ENCODE measurements at regions not wholly inside any gene's neighbourhood (a gene's known extent, or its start where the extent isn't known, plus 50 kb on each side); places are given as distances from the start of the nearest gene placed in this dataset.

DNA sequence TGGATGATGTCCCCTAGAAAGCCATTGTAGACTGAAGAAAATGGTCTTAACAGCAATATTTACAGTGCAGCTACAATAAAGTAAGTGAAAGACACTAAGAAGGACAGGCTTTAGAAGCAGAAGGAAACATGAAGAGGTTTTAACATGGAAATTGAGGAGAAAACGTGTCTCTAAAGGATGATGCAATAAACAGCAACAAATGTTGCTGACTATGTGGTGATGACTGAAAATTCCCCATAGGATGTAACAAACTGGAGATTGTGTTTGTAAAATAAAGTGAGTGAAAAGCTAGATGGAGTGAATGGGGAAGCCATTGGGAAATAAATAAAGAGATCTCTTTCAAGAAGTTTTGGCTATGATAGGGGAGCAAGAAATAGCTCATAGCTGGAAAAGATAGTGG lies 186.7 kb upstream of the IPO5 start (continued):
- TF ChIP-seq POLR2B (IDR thresholded peaks at IDR 0.05; ENCODE audit: low read depth, partially characterized antibody) (no peak), ZKSCAN8 (CRISPR knock-in tag; IDR thresholded peaks at IDR 0.05) (no peak)
- TF ChIP-seq, protein P1, sequence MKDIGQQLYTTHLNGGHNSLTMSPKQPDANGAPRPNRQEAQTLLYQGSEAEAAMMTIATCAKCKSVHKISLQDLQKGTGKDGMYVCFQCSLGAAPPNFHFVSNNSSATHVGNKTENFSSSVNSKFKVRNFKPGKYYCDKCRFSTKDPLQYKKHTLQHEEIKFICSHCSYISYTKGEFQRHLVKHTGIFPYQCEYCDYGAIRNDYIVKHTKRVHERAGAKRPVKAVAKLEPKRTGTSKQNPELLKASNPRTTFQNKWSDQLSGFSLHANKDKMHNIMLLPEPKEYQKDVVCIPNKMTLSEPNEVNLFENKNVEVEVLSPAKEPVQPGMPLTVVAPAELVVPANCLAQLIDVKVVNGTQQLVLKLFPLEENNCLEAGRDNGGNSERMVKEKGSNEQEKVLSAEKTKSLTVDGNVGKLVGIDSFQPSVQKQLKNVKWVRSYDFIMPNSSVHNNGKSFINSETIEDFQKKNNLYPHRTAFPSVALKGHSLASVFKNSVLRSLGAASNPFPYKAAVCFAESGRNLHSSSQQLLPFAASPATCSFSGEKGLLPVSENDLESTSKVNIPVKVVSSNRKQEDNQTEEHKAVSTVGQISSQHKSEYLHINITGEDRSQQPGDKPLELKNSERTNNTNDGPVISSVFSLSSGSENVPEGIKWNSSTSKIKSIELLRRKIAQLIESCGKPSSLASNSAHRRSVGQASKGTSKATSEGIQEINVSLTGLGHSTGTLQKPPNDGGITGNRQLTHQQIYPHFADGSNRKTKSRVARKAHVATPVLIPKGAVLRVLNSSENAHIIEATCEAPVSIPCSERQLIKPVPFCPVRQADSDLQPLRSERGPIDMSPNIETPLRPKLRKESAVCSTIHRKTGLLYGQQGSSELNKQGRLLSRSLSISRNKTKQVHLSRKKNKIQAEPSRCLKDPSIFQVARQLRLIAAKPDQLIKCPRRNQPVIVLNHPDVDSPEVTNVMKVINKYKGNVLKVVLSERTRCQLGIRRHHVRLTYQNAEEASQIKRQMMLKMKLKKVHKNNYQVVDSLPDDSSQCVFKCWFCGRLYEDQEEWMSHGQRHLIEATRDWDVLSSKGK (CRISPR knock-in tag; IDR thresholded peaks at IDR 0.05), result no peak

DNA sequence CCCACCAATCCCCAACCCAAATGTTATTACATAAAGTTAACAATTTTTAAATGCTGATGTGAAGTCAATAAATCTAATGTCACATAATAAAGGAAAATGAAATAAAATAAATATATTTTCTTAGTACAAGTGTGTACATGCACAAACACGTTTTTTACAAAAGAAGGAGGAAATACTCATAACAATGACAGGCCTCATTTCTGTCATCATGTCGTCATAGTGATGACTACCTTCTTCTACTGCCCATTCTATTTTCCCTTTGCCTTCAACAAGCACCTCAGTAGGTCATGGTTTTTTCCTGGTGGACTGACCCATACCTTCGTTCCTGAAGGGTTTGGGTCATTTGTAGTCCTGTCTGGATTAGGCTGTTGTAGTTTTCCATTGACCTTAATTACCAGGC lies 185.3 kb upstream of the IPO5 start:
- no peak for ATAC-seq
- ChIA-PET POLR2A (no interaction called here), CTCF (ENCODE audit: low intra/inter-chr PET ratio) (no interaction called here)
- Histone ChIP-seq H3K9ac (ENCODE audit: insufficient read depth in 1 of 2, low read depth in 2 of 2, low read length in 2 of 2) (no peak overlapping the region), H3K4me3 (no peak overlapping the region), H3K36me3 (ENCODE audit: control insufficient read depth, insufficient read depth, low read length) (no peaks in the 10 kb centered on the region), H3K79me2 (ENCODE audit: control insufficient read depth, insufficient read depth, low read length) (no peaks in the 10 kb centered on the region), H3K27me3 (ENCODE audit: control insufficient read depth in 2 of 2, insufficient read depth in 2 of 2, low read length in 2 of 2) (no peaks in the 10 kb centered on the region), H2AFZ (ENCODE audit: low read depth, low read length) (no peak overlapping the region), H3K9me1 (ENCODE audit: control insufficient read depth, insufficient read depth, low read length) (no peaks in the 10 kb centered on the region), H3K4me2 (ENCODE audit: insufficient read depth, low read length) (no peak overlapping the region), H4K20me1 (replicated peaks; ENCODE audit: control insufficient read depth, insufficient read depth, low read length) (no peaks in the 10 kb centered on the region), H3K9me3 (replicated peaks; ENCODE audit: control insufficient read depth, insufficient read depth, low read depth, low read length) (no peaks in the 10 kb centered on the region), H3K4me1 (replicated peaks in 1 of 2; ENCODE audit: control insufficient read depth in 2 of 2, insufficient read depth in 2 of 2, low read length in 2 of 2) (no peaks in the 10 kb centered on the region), H3K27ac (ENCODE audit: extremely low read depth, low read depth, low read length) (no peak overlapping the region)
- DNase-seq (ENCODE audit: extremely low read depth in 1 of 4, low spot score in 3 of 4), result no peak
- BruUV-seq (replicated peaks), result no TSS peak
- FAIRE-seq, result no peak
- in situ Hi-C loops (cut with MboI), result no loop called here
- TF ChIP-seq SUPT5H (IDR thresholded peaks at IDR 0.05), result no peak
- TF ChIP-seq CBX5 (IDR thresholded peaks at IDR 0.05; ENCODE audit: borderline replicate concordance, low read depth), result no peak
- no peak for TF ChIP-seq CTBP1 (IDR thresholded peaks at IDR 0.05; ENCODE audit: borderline replicate concordance)
- TF ChIP-seq, protein P2, sequence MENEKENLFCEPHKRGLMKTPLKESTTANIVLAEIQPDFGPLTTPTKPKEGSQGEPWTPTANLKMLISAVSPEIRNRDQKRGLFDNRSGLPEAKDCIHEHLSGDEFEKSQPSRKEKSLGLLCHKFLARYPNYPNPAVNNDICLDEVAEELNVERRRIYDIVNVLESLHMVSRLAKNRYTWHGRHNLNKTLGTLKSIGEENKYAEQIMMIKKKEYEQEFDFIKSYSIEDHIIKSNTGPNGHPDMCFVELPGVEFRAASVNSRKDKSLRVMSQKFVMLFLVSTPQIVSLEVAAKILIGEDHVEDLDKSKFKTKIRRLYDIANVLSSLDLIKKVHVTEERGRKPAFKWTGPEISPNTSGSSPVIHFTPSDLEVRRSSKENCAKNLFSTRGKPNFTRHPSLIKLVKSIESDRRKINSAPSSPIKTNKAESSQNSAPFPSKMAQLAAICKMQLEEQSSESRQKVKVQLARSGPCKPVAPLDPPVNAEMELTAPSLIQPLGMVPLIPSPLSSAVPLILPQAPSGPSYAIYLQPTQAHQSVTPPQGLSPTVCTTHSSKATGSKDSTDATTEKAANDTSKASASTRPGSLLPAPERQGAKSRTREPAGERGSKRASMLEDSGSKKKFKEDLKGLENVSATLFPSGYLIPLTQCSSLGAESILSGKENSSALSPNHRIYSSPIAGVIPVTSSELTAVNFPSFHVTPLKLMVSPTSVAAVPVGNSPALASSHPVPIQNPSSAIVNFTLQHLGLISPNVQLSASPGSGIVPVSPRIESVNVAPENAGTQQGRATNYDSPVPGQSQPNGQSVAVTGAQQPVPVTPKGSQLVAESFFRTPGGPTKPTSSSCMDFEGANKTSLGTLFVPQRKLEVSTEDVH (IDR thresholded peaks at IDR 0.05; ENCODE audit: low read depth, partially characterized antibody), result no peak
- no peak for TF ChIP-seq PTTG1 (tag; IDR thresholded peaks at IDR 0.05; ENCODE audit: low read depth)
- no peak for TF ChIP-seq SMAD4 (CRISPR knock-in tag; conservative IDR thresholded peaks at IDR 0.05)
- TF ChIP-seq GABPB1 (CRISPR knock-in tag; IDR thresholded peaks at IDR 0.05), result no peak
- TF ChIP-seq, protein P3, sequence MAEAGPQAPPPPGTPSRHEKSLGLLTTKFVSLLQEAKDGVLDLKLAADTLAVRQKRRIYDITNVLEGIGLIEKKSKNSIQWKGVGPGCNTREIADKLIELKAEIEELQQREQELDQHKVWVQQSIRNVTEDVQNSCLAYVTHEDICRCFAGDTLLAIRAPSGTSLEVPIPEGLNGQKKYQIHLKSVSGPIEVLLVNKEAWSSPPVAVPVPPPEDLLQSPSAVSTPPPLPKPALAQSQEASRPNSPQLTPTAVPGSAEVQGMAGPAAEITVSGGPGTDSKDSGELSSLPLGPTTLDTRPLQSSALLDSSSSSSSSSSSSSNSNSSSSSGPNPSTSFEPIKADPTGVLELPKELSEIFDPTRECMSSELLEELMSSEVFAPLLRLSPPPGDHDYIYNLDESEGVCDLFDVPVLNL (CRISPR knock-in tag; IDR thresholded peaks at IDR 0.05; ENCODE audit: low read depth), result no peak
- no peak for TF ChIP-seq ZBTB7A (IDR thresholded peaks at IDR 0.05; ENCODE audit: borderline replicate concordance, control insufficient read depth, low read depth, low read length)
- no peak for TF ChIP-seq DDX20 (tag; IDR thresholded peaks at IDR 0.05; ENCODE audit: low read depth)
- TF ChIP-seq RBM34 (IDR thresholded peaks at IDR 0.05; ENCODE audit: borderline replicate concordance, insufficient read depth, low read length), result no peak
- no peak for TF ChIP-seq ZNF586 (CRISPR knock-in tag; conservative IDR thresholded peaks at IDR 0.05)
- 2% methylated on average over 3 of the region's 3 CpGs for WGBS (ENCODE audit: insufficient coverage, low coverage, missing lambda C conversion rate)
- intact Hi-C loops (cut with micrococcal nuclease), result no loop called here

Data from K562 (cell line).